Adrenal gland (tissue), 5 donors: ENCODE measurements at regions not wholly inside any gene's neighbourhood (a gene's known extent, or its start where the extent isn't known, plus 50 kb on each side); places are given as distances from the start of the nearest gene placed in this dataset.

ENCODE experiments used
- CTCF ChIP-seq, 6 experiments: fragments of 450-650 bp in 4 of 6; fragments of 200-600 bp in 2 of 6; sonication (generic) in 1 of 6; IDR thresholded peaks; 1 replicate in 5 of 6; 2 replicates in 1 of 6; pipeline versions ENCODE4 v1.5.1 to v1.8.0; 2016 to 2021; ENCODE audit warnings: antibody characterized with exemption in 6 of 6, mild to moderate bottlenecking in 2 of 6, moderate library complexity in 1 of 6
- POLR2A ChIP-seq, 2 donors: fragments of 450-650 bp; IDR thresholded peaks; one replicate each; pipeline ENCODE4 v1.6.1; 2017; ENCODE audit warnings: antibody characterized with exemption in 2 of 2, mild to moderate bottlenecking in 2 of 2, moderate library complexity in 1 of 2
- donor health status: DM: no; HTN: no; CAD: no.

GRCh38 chr13:50581586-50582196 lies 261.8 kb downstream of the DLEU7 start:
- no peak for TF ChIP-seq CTCF (IDR thresholded peaks at IDR 0.05)
- no peak for TF ChIP-seq POLR2A (IDR thresholded peaks at IDR 0.05)
